ENCODE measurements at regions not wholly inside any gene's neighbourhood (a gene's known extent, or its start where the extent isn't known, plus 50 kb on each side); places are given as distances from the start of the nearest gene placed in this dataset.

DNA sequence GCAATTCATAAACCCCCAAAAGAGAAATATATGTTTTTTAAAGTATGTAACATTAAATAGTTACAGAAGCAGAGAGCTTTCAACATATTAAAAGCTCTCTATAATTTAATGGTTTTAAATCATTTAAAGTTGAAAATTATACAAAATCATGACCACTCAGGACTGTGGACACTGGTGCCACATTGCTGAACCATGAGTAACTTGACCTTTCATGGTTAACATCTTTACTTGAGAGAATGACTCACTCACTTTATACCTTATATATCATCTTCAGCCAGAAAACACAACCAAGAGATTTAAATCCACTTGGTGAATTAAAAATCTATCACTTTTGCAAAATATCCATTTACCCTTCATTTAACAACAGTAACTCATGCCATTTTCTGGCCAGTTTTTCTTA, 584.3 kb upstream of the SMIM31 start:
- Histone ChIP-seq H2AK5ac (ENCODE audit: low read depth, low read length) (no peak overlapping the region), H4K20me1 (replicated peaks in 1 of 2; ENCODE audit: control insufficient read depth in 1 of 2, insufficient read depth in 2 of 2, low read length in 2 of 2) (no peaks in the 10 kb centered on the region), H3K4me3 (ENCODE audit: extremely low read depth in 1 of 4, insufficient read depth in 2 of 4, low read depth in 3 of 4, low read length in 4 of 4) (no peak overlapping the region), H4K91ac (replicated peaks; ENCODE audit: insufficient read length, low read length) (no peak overlapping the region), H2BK120ac (replicated peaks; ENCODE audit: low read depth, low read length) (no peak overlapping the region), H2AFZ (ENCODE audit: low read length) (no peak overlapping the region), H2BK5ac (ENCODE audit: low read depth, low read length) (no peak overlapping the region), H3K27ac (ENCODE audit: low read depth, low read length) (no peak overlapping the region), H3K18ac (ENCODE audit: extremely low read depth, low read length) (no peak overlapping the region), H3K79me2 (ENCODE audit: control insufficient read depth in 1 of 2, insufficient read depth in 2 of 2, low read length in 2 of 2) (no peaks in the 10 kb centered on the region), H3K4ac (replicated peaks; ENCODE audit: insufficient read length, low read depth, low read length) (no peak overlapping the region), H3K14ac (ENCODE audit: insufficient read length) (no peak overlapping the region), H2BK15ac (ENCODE audit: low read length) (no peak overlapping the region), H4K5ac (ENCODE audit: insufficient read length, low read depth, low read length) (no peak overlapping the region), H3K4me1 (replicated peaks in 1 of 4; ENCODE audit: control insufficient read depth in 3 of 4, insufficient read depth in 4 of 4, low read length in 3 of 4) (no peaks in the 10 kb centered on the region; a peak in 1 of 7 replicates), H3K23ac (ENCODE audit: insufficient read length) (no peak overlapping the region), H3K79me1 (ENCODE audit: low read depth, low read length) (no peaks in the 10 kb centered on the region), H3K4me2 (ENCODE audit: insufficient read depth in 1 of 2, low read depth in 2 of 2, low read length in 2 of 2) (no peak overlapping the region), H4K8ac (ENCODE audit: extremely low read depth, insufficient read depth, low read length) (no peak overlapping the region), H3K9me3 (ENCODE audit: insufficient read depth in 2 of 2, low read depth in 1 of 2, low read length in 1 of 2) (no peaks in the 10 kb centered on the region), H3K36me3 (ENCODE audit: control insufficient read depth in 2 of 4, insufficient read depth in 4 of 4, low read length in 3 of 4) (no peaks in the 10 kb centered on the region), H2BK20ac (ENCODE audit: low read length) (no peak overlapping the region), H3K23me2 (ENCODE audit: low read depth, low read length) (no peaks in the 10 kb centered on the region), H3K9ac (replicated peaks in 1 of 4; ENCODE audit: extremely low read depth in 1 of 4, low read depth in 3 of 4, low read length in 3 of 4) (no peak overlapping the region), H3K27me3 (replicated peaks in 1 of 4; ENCODE audit: control insufficient read depth in 3 of 4, extremely low read depth in 1 of 4, insufficient read depth in 3 of 4, low read length in 3 of 4) (no peaks in the 10 kb centered on the region), H3K56ac (replicated peaks; ENCODE audit: insufficient read length, low read depth, low read length) (no peak overlapping the region), H2BK12ac (ENCODE audit: low read depth, low read length) (no peak overlapping the region)
- CTCF ChIA-PET (ENCODE audit: partially characterized antibody), result interaction anchor here (0.8 kb wide), 1 partner anchor 32 kb away, joined by 3 read pairs; no protein-coding TSS in a partner anchor
- POLR2A ChIA-PET (ENCODE audit: partially characterized antibody), result no interaction called here
- FAIRE-seq, result no peak
- no peak for TF ChIP-seq RXRA (IDR thresholded peaks at IDR 0.05; ENCODE audit: insufficient read depth, low read depth, low read length)
- no peak for TF ChIP-seq TEAD4 (IDR thresholded peaks at IDR 0.05; ENCODE audit: low read depth, low read length)
- TF ChIP-seq SIRT6 (IDR thresholded peaks at IDR 0.05; ENCODE audit: low read length), result no peak
- no peak for TF ChIP-seq CBX8 (IDR thresholded peaks at IDR 0.05; ENCODE audit: borderline replicate concordance, low read depth, low read length)
- no peak for TF ChIP-seq SIX5 (IDR thresholded peaks at IDR 0.05; ENCODE audit: low read depth, low read length)
- no peak for TF ChIP-seq CEBPB (IDR thresholded peaks at IDR 0.05; ENCODE audit: low read depth, low read length)
- no peak for TF ChIP-seq USF2 (IDR thresholded peaks at IDR 0.05; ENCODE audit: low read length)
- TF ChIP-seq TCF12 (IDR thresholded peaks at IDR 0.05; ENCODE audit: low read depth, low read length), result no peak
- TF ChIP-seq POLR2A (IDR thresholded peaks at IDR 0.05; ENCODE audit: control extremely low read depth in 1 of 2, low read depth in 2 of 2, low read length in 2 of 2), result no peak
- TF ChIP-seq JUND (IDR thresholded peaks at IDR 0.05; ENCODE audit: low read length), result no peak
- TF ChIP-seq CREB1 (IDR thresholded peaks at IDR 0.05), result no peak
- TF ChIP-seq, protein P1, sequence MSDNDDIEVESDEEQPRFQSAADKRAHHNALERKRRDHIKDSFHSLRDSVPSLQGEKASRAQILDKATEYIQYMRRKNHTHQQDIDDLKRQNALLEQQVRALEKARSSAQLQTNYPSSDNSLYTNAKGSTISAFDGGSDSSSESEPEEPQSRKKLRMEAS (IDR thresholded peaks at IDR 0.05), result no peak
- no peak for TF ChIP-seq CBX5 (IDR thresholded peaks at IDR 0.05; ENCODE audit: low read depth, low read length)
- DNase-seq (ENCODE audit: low read depth in 1 of 2, low spot score in 2 of 2), result no peak

Measured in H1 (cell line).